VCaP (cell line): ENCODE measurements at regions not wholly inside any gene's neighbourhood (a gene's known extent, or its start where the extent isn't known, plus 50 kb on each side); places are given as distances from the start of the nearest gene placed in this dataset.

Source experiments
- H3K27ac ChIP-seq: fragments of 450-650 bp; 2 replicates; pipeline ENCODE4 v1.5.1; 2017
- TF ChIP-seq, protein P1 (sequence below): fragments of 450-650 bp; conservative IDR thresholded peaks from 2 replicates; pipeline ENCODE4 v1.5.1; 2017; ENCODE audit warnings: mild to moderate bottlenecking, moderate library complexity

DNA sequence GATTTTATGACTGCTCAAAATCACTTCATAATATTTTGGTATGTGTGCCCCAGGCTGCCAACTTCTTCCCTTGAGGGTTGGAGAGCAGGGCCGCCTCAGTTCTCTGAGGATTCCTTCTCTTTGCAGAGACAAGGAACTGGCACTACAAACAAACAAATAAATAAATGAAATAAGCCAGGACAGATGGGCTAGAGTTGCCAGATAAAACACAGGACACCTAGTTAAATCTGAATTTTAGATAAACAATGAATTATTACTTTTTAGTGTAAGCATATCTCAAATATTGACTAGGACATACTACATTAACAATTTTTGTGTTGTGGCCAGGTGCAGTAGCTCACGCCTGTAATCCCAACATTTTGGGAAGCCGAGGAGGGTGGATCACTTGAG lies 122.5 kb downstream of the FHDC1 start:
- no peak overlapping the region for H3K27ac ChIP-seq
- TF ChIP-seq, protein P1, sequence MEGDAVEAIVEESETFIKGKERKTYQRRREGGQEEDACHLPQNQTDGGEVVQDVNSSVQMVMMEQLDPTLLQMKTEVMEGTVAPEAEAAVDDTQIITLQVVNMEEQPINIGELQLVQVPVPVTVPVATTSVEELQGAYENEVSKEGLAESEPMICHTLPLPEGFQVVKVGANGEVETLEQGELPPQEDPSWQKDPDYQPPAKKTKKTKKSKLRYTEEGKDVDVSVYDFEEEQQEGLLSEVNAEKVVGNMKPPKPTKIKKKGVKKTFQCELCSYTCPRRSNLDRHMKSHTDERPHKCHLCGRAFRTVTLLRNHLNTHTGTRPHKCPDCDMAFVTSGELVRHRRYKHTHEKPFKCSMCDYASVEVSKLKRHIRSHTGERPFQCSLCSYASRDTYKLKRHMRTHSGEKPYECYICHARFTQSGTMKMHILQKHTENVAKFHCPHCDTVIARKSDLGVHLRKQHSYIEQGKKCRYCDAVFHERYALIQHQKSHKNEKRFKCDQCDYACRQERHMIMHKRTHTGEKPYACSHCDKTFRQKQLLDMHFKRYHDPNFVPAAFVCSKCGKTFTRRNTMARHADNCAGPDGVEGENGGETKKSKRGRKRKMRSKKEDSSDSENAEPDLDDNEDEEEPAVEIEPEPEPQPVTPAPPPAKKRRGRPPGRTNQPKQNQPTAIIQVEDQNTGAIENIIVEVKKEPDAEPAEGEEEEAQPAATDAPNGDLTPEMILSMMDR = no peak

DNA sequence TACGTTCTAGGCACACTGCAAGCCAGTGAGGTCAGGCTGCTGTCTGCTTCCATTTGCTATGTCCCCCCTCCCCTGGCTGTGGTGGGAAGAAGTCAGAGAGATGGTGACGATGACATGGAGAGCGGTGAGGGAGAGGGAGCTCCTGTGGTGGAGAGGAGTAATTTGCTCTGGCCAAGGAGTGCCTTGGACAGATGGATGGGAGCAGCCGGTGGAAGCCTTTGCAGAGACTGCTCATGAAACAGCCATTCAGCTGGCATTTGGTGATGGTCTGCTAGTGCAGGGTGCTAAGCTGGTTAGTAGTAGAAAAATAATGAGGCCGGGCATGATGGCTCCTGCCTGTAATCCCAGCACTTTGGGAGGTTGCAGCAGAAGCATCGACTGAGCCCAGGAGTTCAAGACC lies 124.1 kb downstream of the FHDC1 start:
- TF ChIP-seq, protein P1 = no peak
- no peak overlapping the region for H3K27ac ChIP-seq

DNA sequence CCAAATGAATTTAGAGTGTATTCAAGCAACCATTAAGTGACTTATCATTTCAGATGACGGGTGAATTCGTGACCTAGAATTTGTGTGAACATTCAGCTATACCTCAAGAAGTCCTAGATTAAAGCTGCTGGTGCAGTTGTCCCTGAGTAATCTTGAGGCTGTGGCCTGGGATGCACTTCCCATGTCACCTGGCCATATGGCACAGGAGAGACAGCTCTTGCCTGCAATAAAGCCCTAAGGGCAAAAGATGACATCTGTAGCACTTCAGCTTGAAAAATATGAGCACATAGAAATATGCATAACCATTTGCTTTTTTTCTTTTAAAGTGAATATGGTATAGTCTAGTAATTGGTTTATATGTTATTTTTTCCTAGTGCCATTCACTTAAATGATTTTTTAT lies 125.8 kb downstream of the FHDC1 start:
- peak overlapping the region; percentile 99; the same call in 1 of the 2 replicates for H3K27ac ChIP-seq
- TF ChIP-seq, protein P1 = no peak

DNA sequence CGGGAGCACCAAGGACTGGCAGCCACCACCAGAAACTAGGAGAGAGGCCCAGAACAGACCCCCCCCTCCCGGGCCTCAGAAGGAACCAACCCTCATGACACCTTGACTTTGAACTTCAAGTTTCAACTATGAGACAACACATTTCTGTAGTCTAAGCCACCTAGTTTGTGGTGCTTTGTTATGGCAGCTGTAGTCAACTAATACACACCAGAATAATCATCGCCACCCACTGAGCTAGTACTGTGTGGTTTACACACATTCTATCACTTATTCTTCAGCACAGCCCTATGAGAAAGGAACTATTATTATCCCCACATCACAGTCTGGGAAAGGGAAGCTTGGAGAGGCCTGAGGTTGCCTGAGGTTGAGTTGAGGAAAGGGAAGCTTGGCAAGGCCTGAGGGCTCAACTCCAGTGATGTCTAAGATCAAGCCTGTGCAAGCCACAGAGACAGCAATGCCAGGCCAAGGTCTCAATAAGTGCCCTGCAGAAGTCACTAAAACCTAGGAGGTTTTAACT lies 126.6 kb downstream of the FHDC1 start:
- TF ChIP-seq, protein P1 = no peak
- H3K27ac ChIP-seq = peak overlapping the region; percentile 99

DNA sequence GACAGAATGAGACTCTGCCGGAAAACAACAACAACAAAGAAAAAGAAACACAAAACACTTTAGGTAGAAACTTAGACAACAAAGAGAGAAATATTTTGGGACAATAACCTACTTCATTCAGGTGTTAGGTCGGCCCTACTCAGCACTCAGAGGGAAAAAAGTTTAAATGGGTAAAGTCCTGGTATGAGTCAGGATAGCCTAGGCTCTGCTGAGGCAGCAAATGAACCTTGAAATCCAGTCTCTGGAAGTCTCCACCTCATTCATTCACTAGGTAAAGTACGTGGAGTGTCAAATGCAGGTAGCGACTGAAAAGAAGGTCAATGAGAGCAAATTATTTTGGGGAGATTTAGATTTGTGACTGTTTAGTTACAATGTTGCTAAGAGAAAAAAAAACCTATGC lies 127.4 kb downstream of the FHDC1 start:
- H3K27ac ChIP-seq = peak overlapping the region; percentile 99
- TF ChIP-seq, protein P1 = no peak

DNA sequence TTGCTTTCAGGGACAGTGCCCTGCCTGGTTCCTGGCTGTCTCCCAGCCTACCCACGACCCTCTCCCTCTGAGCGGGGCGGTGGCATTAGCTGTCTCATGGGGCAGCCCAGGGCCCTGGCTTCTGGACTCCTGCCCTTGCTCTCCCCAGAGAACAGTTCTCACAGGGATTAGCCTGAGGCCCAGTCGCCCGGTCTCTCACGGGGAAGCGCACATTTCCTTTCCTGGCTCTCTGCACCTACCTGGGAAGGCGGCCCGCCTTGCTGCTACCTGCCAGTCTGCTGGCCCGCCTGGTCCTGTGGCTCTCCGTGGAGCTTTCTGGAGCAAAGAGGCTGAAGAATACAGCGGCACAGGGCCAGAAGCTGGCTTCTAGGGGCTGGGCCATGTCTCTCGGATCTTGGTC lies 128.4 kb downstream of the FHDC1 start:
- TF ChIP-seq, protein P1 = no peak
- peak overlapping the region; percentile 99 for H3K27ac ChIP-seq

DNA sequence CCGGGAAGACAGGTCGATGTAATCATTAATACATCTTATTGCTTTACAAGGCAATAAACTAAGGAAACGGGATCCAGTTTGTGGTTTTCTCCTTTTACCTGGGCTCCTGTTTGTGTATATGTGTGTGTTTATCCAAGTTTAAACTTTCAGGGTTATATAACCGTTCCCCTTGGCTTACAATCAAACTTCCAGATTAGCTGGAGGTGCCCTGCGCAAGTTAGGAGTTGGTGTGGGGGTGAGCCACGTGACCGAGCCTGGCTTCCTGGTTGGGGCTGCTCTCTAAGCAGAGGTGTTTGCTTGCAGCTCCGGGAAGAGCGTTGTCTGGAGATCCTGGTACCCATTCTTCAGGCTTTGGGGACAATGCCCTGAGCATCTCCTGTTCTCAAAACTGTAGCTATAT lies 129.2 kb downstream of the FHDC1 start:
- peak overlapping the region; percentile 99 for H3K27ac ChIP-seq

More for the DNA sequence above, 129.2 kb downstream of the FHDC1 start:
- TF ChIP-seq, protein P1 = no peak
